Type B pancreatic cell (in vitro differentiated cells): ENCODE measurements at regions not wholly inside any gene's neighbourhood (a gene's known extent, or its start where the extent isn't known, plus 50 kb on each side); places are given as distances from the start of the nearest gene placed in this dataset.

ENCODE experiments used
- DNase-seq: peaks from one replicate; pipeline ENCODE4 v3.0.0; 2021; ENCODE audit warnings: mixed read lengths; ENCODE audit not compliant: unreplicated experiment; ENCODE audit errors: extremely low spot score
- H3K27ac Mint-ChIP-seq: 2 replicates; pipeline ENCODE4 v1.8.0; 2021; ENCODE audit warnings: mild to moderate bottlenecking, mixed read lengths
- H3K27me3 Mint-ChIP-seq: 2 replicates; pipeline ENCODE4 v1.8.0; 2021; ENCODE audit warnings: mixed read lengths
- H3K36me3 Mint-ChIP-seq: 2 replicates; pipeline ENCODE4 v1.8.0; 2021; ENCODE audit warnings: mixed read lengths
- H3K4me1 Mint-ChIP-seq: one replicate; pipeline ENCODE4 v1.8.0; 2021; ENCODE audit warnings: mixed read lengths; ENCODE audit not compliant: unreplicated experiment
- H3K4me3 Mint-ChIP-seq: 2 replicates; pipeline ENCODE4 v1.8.0; 2021; ENCODE audit warnings: mild to moderate bottlenecking, mixed read lengths
- H3K9me3 Mint-ChIP-seq: 2 replicates; pipeline ENCODE4 v1.8.0; 2021; ENCODE audit warnings: mixed read lengths
- TF ChIP-seq, protein P1 (sequence below): fragments of 200-600 bp; sonication (generic); conservative IDR thresholded peaks from 2 replicates; pipeline ENCODE4 v1.5.0; 2021; ENCODE audit warnings: antibody characterized with exemption, mild to moderate bottlenecking

- H3K4me1 Mint-ChIP-seq: no peaks in the 10 kb centered on the region
- DNase-seq: no peak
Observed at GRCh38 chrX:46185923-46186810, 359.1 kb downstream of the ZNF674 start.

DNA sequence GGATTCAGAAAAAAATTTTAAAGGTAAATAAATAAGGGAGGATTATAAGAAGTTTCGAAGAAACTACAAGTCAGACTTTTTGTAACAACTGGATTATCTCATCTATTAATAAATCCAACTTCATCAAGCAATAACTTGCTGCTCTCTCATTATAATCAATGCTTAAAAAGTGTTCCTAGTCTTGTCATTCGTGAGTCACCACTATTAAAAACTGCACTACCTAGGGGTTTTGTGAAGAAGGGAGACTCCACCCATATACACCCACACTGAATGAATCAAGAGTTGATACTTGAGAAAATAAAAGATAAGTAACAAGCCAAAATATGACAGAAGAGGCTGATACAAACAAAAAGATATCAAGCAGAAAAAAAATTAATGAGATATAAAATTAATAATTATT, 360.5 kb downstream of the ZNF674 start:
- no peaks in the 10 kb centered on the region for H3K9me3 Mint-ChIP-seq
- no peak overlapping the region for H3K4me3 Mint-ChIP-seq
- TF ChIP-seq, protein P1, sequence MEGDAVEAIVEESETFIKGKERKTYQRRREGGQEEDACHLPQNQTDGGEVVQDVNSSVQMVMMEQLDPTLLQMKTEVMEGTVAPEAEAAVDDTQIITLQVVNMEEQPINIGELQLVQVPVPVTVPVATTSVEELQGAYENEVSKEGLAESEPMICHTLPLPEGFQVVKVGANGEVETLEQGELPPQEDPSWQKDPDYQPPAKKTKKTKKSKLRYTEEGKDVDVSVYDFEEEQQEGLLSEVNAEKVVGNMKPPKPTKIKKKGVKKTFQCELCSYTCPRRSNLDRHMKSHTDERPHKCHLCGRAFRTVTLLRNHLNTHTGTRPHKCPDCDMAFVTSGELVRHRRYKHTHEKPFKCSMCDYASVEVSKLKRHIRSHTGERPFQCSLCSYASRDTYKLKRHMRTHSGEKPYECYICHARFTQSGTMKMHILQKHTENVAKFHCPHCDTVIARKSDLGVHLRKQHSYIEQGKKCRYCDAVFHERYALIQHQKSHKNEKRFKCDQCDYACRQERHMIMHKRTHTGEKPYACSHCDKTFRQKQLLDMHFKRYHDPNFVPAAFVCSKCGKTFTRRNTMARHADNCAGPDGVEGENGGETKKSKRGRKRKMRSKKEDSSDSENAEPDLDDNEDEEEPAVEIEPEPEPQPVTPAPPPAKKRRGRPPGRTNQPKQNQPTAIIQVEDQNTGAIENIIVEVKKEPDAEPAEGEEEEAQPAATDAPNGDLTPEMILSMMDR: no peak
- no peaks in the 10 kb centered on the region for H3K4me1 Mint-ChIP-seq
- H3K27ac Mint-ChIP-seq: no peak overlapping the region
- no peak for DNase-seq
- no peaks in the 10 kb centered on the region for H3K36me3 Mint-ChIP-seq
- H3K27me3 Mint-ChIP-seq: no peaks in the 10 kb centered on the region

More at GRCh38 chrX:46185923-46186810, 359.1 kb downstream of the ZNF674 start:
- H3K27me3 Mint-ChIP-seq: no peaks in the 10 kb centered on the region
- no peaks in the 10 kb centered on the region for H3K36me3 Mint-ChIP-seq
- no peaks in the 10 kb centered on the region for H3K9me3 Mint-ChIP-seq
- TF ChIP-seq, protein P1: no peak
- no peak overlapping the region for H3K27ac Mint-ChIP-seq
- no peak overlapping the region for H3K4me3 Mint-ChIP-seq

GRCh38 chrX:46180258-46180687, 364.9 kb downstream of the ZNF674 start:
- DNase-seq: no peak
- Mint-ChIP-seq H3K4me1 (no peaks in the 10 kb centered on the region), H3K27ac (no peak overlapping the region), H3K27me3 (no peaks in the 10 kb centered on the region), H3K9me3 (no peaks in the 10 kb centered on the region), H3K4me3 (no peak overlapping the region), H3K36me3 (no peaks in the 10 kb centered on the region)
- TF ChIP-seq, protein P1: no peak

DNA sequence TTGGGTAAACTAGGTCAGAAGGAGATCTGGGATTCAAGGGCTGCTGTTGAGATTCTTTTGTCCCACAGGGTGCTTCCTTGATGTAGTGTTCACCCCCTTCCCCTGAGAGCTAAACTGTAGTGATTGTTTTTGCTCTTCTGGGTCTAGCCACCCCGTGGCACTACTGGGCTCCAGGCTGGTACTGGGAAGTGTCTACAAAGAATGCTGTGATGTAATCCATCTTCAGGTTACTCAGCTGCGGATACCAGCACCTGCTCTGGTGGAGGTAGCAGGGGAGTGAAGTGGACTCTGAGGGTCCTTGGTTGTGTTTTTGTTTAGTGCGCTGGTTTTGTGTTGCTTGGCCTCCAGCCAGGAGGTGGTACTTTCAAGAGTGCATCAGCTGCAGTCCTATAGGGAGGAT, 365.5 kb downstream of the ZNF674 start:
- H3K27ac Mint-ChIP-seq: no peak overlapping the region
- TF ChIP-seq, protein P1: no peak
- H3K4me3 Mint-ChIP-seq: no peak overlapping the region
- H3K36me3 Mint-ChIP-seq: no peaks in the 10 kb centered on the region
- DNase-seq: no peak
- no peaks in the 10 kb centered on the region for H3K4me1 Mint-ChIP-seq
- no peaks in the 10 kb centered on the region for H3K27me3 Mint-ChIP-seq
- no peaks in the 10 kb centered on the region for H3K9me3 Mint-ChIP-seq

DNA sequence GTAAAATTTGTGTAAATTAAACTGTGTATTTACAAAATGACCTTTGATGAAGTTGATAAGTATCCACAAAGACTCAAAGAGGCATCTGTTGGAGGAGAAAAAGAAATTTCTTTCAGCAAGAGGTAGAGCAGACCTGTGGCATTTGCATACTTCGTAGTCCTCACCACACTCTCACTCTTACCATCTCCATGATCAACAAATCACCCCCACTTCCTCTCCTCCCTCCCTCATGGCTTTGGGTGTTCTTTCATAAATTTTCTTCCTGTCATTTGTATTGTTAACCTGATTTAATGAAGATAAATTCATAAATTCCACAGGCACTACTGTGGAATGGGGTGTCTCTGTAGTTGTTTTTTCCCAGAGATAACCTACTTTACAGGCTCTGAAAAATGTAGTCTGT, 366.5 kb downstream of the ZNF674 start:
- Mint-ChIP-seq H3K9me3 (no peaks in the 10 kb centered on the region), H3K4me3 (no peak overlapping the region), H3K27ac (no peak overlapping the region), H3K4me1 (no peaks in the 10 kb centered on the region), H3K27me3 (no peaks in the 10 kb centered on the region), H3K36me3 (no peaks in the 10 kb centered on the region)
- TF ChIP-seq, protein P1: no peak
- DNase-seq: no peak
